ENCODE measurements at regions not wholly inside any gene's neighbourhood (a gene's known extent, or its start where the extent isn't known, plus 50 kb on each side); places are given as distances from the start of the nearest gene placed in this dataset.

- DNase-seq = no peak
Observed at GRCh38 chr6:131383421-131384411, 189.3 kb upstream of the ARG1 start.

- DNase-seq = no peak
Observed at GRCh38 chr6:131387562-131388447, 185.2 kb upstream of the ARG1 start.

GRCh38 chr6:131390322-131390721, 182.7 kb upstream of the ARG1 start:
- no peak for DNase-seq

- no peak for DNase-seq
Observed at GRCh38 chr6:131391116-131391515, 181.9 kb upstream of the ARG1 start.

GRCh38 chr6:131393433-131393832, 179.6 kb upstream of the ARG1 start:
- DNase-seq = no peak

- no peak for DNase-seq
Observed at GRCh38 chr6:131394768-131395432, 178.1 kb upstream of the ARG1 start.

- no peak for DNase-seq
Observed at GRCh38 chr6:131398176-131398575, 174.8 kb upstream of the ARG1 start.

GRCh38 chr6:131399433-131399832, 173.6 kb upstream of the ARG1 start:
- no peak for DNase-seq

GRCh38 chr6:131400054-131400778, 172.8 kb upstream of the ARG1 start:
- no peak for DNase-seq

- DNase-seq = no peak
Observed at GRCh38 chr6:131400779-131401496, 172.1 kb upstream of the ARG1 start.

- DNase-seq = no peak
Observed at GRCh38 chr6:131408811-131409210, 164.2 kb upstream of the ARG1 start.

- no peak for DNase-seq
Observed at GRCh38 chr6:131410785-131411184, 162.2 kb upstream of the ARG1 start.

- no peak for DNase-seq
Observed at GRCh38 chr6:131412960-131413830, 159.8 kb upstream of the ARG1 start.

- DNase-seq = no peak
Observed at GRCh38 chr6:131413831-131414191, 159.2 kb upstream of the ARG1 start.

GRCh38 chr6:131414956-131415355, 158.1 kb upstream of the ARG1 start:
- no peak for DNase-seq

- DNase-seq = no peak
Observed at GRCh38 chr6:131418441-131418840, 154.6 kb upstream of the ARG1 start.

- DNase-seq = no peak
Observed at GRCh38 chr6:131419702-131420101, 153.3 kb upstream of the ARG1 start.

- DNase-seq = no peak
Observed at GRCh38 chr6:131424016-131424415, 149.0 kb upstream of the ARG1 start.

- no peak for DNase-seq
Observed at GRCh38 chr6:131424475-131424874, 148.6 kb upstream of the ARG1 start.

- no peak for DNase-seq
Observed at GRCh38 chr6:131427434-131428058, 145.5 kb upstream of the ARG1 start.
